HEK293 (cell line): ENCODE measurements at regions not wholly inside any gene's neighbourhood (a gene's known extent, or its start where the extent isn't known, plus 50 kb on each side); places are given as distances from the start of the nearest gene placed in this dataset.

Experiments used
- CTCF ChIA-PET: fragments of 350-600 bp; formaldehyde crosslinking; extraction: SDS; loops from one replicate; lab custom pipeline; 2021; ENCODE audit warnings: antibody characterized with exemption; lab: Yijun Ruan, JAX
- POLR2A ChIA-PET: fragments of 300-600 bp; formaldehyde crosslinking; extraction: SDS; loops from one replicate; lab custom pipeline; 2020; ENCODE audit warnings: antibody characterized with exemption, inconsistent platforms; lab: Yijun Ruan, JAX
- H3K27ac ChIP-seq: fragments of 200-500 bp; sonication (Bioruptor generic); 2 replicates; pipeline ENCODE4 v1.5.1; 2014; ENCODE audit warnings: low read depth, low read length, control low read depth, inconsistent platforms; ENCODE audit errors: extremely low read depth
- H3K36me3 ChIP-seq, 2 experiments: fragments of 200-500 bp in 1 of 2; sonication (Bioruptor generic) in 1 of 2; 1 replicate in 1 of 2; 2 replicates in 1 of 2; pipeline ENCODE4 v1.5.1; 2014 to 2017; ENCODE audit warnings: inconsistent platforms in 2 of 2, low read length in 2 of 2; ENCODE audit not compliant: control insufficient read depth in 2 of 2, insufficient read depth in 1 of 2
- H3K4me1 ChIP-seq: fragments of 200-500 bp; sonication (Bioruptor generic); 2 replicates; pipeline ENCODE4 v1.5.1; 2014; ENCODE audit warnings: mild to moderate bottlenecking, low read length, inconsistent platforms; ENCODE audit not compliant: control insufficient read depth, insufficient read depth
- H3K4me3 ChIP-seq: 2 replicates; pipeline ENCODE4 v1.5.1; 2011; ENCODE audit warnings: low read depth, mild to moderate bottlenecking, control low read depth, low read length, moderate library complexity
- H3K9me3 ChIP-seq: fragments of 200-500 bp; sonication (Bioruptor generic); 2 replicates; pipeline ENCODE4 v1.5.1; 2014; ENCODE audit warnings: low read depth, low read length, inconsistent platforms; ENCODE audit not compliant: control insufficient read depth, insufficient read depth
- HIC1 ChIP-seq: fragments of 450-650 bp; formaldehyde crosslinking; IDR thresholded peaks from 2 replicates; pipeline ENCODE4 v1.5.1; 2016; ENCODE audit warnings: missing biosample characterization, missing genetic modification characterization
- MZF1 ChIP-seq: fragments of 450-650 bp; formaldehyde crosslinking; IDR thresholded peaks from 2 replicates; pipeline ENCODE4 v1.5.1; 2017; ENCODE audit warnings: missing biosample characterization, missing genetic modification characterization, borderline replicate concordance
- PRDM4 ChIP-seq: fragments of 450-650 bp; formaldehyde crosslinking; IDR thresholded peaks from 2 replicates; pipeline ENCODE4 v1.5.1; 2017; ENCODE audit warnings: missing biosample characterization, missing genetic modification characterization
- SP3 ChIP-seq: fragments of 450-650 bp; formaldehyde crosslinking; IDR thresholded peaks from 2 replicates; pipeline ENCODE4 v1.5.1; 2016; ENCODE audit warnings: missing biosample characterization, missing genetic modification characterization
- ZNF121 ChIP-seq: fragments of 450-650 bp; formaldehyde crosslinking; IDR thresholded peaks from 2 replicates; pipeline ENCODE4 v1.5.1; 2016; ENCODE audit warnings: missing biosample characterization, missing genetic modification characterization
- ZNF16 ChIP-seq: fragments of 450-650 bp; formaldehyde crosslinking; IDR thresholded peaks from 2 replicates; pipeline ENCODE4 v1.5.1; 2016; ENCODE audit warnings: low read depth, missing biosample characterization, missing genetic modification characterization
- ZNF311 ChIP-seq: fragments of 450-650 bp; formaldehyde crosslinking; IDR thresholded peaks from 2 replicates; pipeline ENCODE4 v1.5.1; 2017; ENCODE audit warnings: missing biosample characterization, missing genetic modification characterization, borderline replicate concordance
- ZNF366 ChIP-seq: fragments of 450-650 bp; formaldehyde crosslinking; conservative IDR thresholded peaks from 2 replicates; pipeline ENCODE4 v1.5.1; 2016; ENCODE audit warnings: missing biosample characterization, missing genetic modification characterization
- ZNF404 ChIP-seq: fragments of 450-650 bp; formaldehyde crosslinking; IDR thresholded peaks from 2 replicates; pipeline ENCODE4 v1.5.1; 2017; ENCODE audit warnings: missing biosample characterization, missing genetic modification characterization
- ZNF473 ChIP-seq: fragments of 450-650 bp; formaldehyde crosslinking; IDR thresholded peaks from 2 replicates; pipeline ENCODE4 v1.5.1; 2017; ENCODE audit warnings: missing biosample characterization, missing genetic modification characterization
- ZNF48 ChIP-seq: fragments of 450-650 bp; formaldehyde crosslinking; IDR thresholded peaks from 2 replicates; pipeline ENCODE4 v1.5.1; 2016; ENCODE audit warnings: missing biosample characterization, missing genetic modification characterization
- ZNF561 ChIP-seq: fragments of 450-650 bp; IDR thresholded peaks from 2 replicates; pipeline ENCODE4 v1.5.1; 2018; ENCODE audit warnings: missing biosample characterization, missing genetic modification characterization, borderline replicate concordance
- ZNF585B ChIP-seq: fragments of 450-650 bp; formaldehyde crosslinking; IDR thresholded peaks from 2 replicates; pipeline ENCODE4 v1.5.1; 2016; ENCODE audit warnings: missing biosample characterization, missing genetic modification characterization
- ZNF747 ChIP-seq: fragments of 450-650 bp; formaldehyde crosslinking; IDR thresholded peaks from 2 replicates; pipeline ENCODE4 v1.5.1; 2016; ENCODE audit warnings: missing biosample characterization, missing genetic modification characterization
- ZNF785 ChIP-seq: fragments of 450-650 bp; formaldehyde crosslinking; IDR thresholded peaks from 2 replicates; pipeline ENCODE4 v1.5.1; 2016; ENCODE audit warnings: missing biosample characterization, missing genetic modification characterization
- ZNF843 ChIP-seq: fragments of 450-650 bp; formaldehyde crosslinking; IDR thresholded peaks from 2 replicates; pipeline ENCODE4 v1.5.1; 2016; ENCODE audit warnings: missing biosample characterization, missing genetic modification characterization
- TF ChIP-seq, protein P1 (sequence below): fragments of 450-650 bp; formaldehyde crosslinking; IDR thresholded peaks from 2 replicates; pipeline ENCODE4 v1.5.1; 2017; ENCODE audit warnings: missing biosample characterization, missing genetic modification characterization
- TF ChIP-seq, protein P2 (sequence below): fragments of 450-650 bp; formaldehyde crosslinking; IDR thresholded peaks from 2 replicates; pipeline ENCODE4 v1.5.1; 2016; ENCODE audit warnings: missing biosample characterization, missing genetic modification characterization

DNA sequence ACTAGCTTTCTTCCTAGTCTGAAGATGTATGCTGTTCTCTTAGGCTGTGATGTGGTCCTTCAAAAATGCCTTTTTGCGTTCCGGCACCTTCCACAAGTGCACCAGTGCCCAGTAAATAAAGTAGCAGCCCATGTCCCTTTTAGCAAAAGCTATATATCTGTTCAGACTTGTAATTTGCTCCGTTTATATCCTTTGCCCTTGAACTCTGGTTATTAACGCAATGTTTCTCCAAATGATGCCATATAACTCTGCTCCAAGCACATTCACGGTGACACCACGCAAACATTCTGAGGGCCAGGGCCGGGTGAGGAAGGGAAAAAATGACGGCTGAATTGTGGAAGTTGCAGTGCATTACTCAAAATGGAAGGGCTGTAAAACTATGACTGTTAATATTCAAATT, 1001.1 kb upstream of the NR2F2 start (continued):
- TF ChIP-seq ZNF366 (no peak), ZNF747 (tag by site-specific recombination) (no peak), ZNF843 (tag by site-specific recombination) (no peak), MZF1 (tag by site-specific recombination) (no peak), ZNF48 (tag by site-specific recombination) (no peak), ZNF585B (no peak), ZNF785 (tag by site-specific recombination) (no peak), ZNF311 (tag by site-specific recombination) (no peak)
- TF ChIP-seq, all 188 proteins: peak for 0

DNA sequence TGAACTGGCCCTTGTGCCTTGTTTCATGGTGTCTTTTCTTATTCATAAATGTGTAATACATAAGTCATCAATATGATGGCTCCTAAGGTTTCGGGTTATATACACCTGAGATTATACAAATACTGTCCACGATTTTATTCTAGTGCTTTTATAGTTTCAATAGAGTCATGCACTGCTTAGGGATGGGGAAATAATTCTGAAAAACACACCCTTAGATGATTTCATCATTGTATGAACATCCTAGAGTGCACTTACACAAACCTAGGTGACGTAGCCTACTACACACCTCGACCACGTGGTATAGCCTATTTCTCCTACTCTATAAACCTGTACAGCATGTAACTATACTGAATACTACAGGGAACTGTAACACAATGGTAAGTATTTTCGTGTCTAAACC, 988.8 kb upstream of the NR2F2 start:
- Histone ChIP-seq H3K36me3 (no peaks in the 10 kb centered on the region), H3K27ac (no peak overlapping the region), H3K9me3 (no peaks in the 10 kb centered on the region), H3K4me1 (no peaks in the 10 kb centered on the region), H3K4me3 (no peak overlapping the region)
- CTCF ChIA-PET: no interaction called here
- TF ChIP-seq SP3: no peak
- no peak for TF ChIP-seq ZNF561 (tag by site-specific recombination)
- TF ChIP-seq ZNF16 (tag by site-specific recombination): no peak
- TF ChIP-seq, protein P1, sequence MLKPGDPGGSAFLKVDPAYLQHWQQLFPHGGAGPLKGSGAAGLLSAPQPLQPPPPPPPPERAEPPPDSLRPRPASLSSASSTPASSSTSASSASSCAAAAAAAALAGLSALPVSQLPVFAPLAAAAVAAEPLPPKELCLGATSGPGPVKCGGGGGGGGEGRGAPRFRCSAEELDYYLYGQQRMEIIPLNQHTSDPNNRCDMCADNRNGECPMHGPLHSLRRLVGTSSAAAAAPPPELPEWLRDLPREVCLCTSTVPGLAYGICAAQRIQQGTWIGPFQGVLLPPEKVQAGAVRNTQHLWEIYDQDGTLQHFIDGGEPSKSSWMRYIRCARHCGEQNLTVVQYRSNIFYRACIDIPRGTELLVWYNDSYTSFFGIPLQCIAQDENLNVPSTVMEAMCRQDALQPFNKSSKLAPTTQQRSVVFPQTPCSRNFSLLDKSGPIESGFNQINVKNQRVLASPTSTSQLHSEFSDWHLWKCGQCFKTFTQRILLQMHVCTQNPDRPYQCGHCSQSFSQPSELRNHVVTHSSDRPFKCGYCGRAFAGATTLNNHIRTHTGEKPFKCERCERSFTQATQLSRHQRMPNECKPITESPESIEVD: no peak
- no peak for TF ChIP-seq ZNF473
- TF ChIP-seq, protein P2, sequence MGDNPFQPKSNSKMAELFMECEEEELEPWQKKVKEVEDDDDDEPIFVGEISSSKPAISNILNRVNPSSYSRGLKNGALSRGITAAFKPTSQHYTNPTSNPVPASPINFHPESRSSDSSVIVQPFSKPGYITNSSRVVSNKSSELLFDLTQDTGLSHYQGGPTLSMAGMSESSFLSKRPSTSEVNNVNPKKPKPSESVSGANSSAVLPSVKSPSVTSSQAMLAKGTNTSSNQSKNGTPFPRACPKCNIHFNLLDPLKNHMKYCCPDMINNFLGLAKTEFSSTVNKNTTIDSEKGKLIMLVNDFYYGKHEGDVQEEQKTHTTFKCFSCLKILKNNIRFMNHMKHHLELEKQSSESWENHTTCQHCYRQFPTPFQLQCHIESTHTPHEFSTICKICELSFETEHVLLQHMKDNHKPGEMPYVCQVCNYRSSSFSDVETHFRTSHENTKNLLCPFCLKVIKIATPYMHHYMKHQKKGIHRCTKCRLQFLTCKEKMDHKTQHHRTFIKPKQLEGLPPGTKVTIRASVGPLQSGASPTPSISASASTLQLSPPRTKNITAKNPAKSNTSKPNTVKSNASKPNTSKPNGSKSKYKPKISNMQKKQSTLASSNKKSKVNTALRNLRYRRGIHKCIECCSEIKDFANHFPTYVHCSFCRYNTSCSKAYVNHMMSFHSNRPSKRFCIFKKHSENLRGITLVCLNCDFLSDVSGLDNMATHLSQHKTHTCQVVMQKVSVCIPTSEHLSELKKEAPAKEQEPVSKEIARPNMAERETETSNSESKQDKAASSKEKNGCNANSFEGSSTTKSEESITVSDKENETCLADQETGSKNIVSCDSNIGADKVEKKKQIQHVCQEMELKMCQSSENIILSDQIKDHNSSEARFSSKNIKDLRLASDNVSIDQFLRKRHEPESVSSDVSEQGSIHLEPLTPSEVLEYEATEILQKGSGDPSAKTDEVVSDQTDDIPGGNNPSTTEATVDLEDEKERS (tag by site-specific recombination): no peak
- no peak for TF ChIP-seq HIC1 (tag by site-specific recombination)
- no peak for TF ChIP-seq ZNF404 (tag by site-specific recombination)
- no peak for TF ChIP-seq PRDM4 (tag by site-specific recombination)
- no peak for TF ChIP-seq ZNF121 (tag by site-specific recombination)
- POLR2A ChIA-PET: no interaction called here
